HepG2 (cell line): ENCODE measurements at regions not wholly inside any gene's neighbourhood (a gene's known extent, or its start where the extent isn't known, plus 50 kb on each side); places are given as distances from the start of the nearest gene placed in this dataset.
"Not testable (repeated sequence)": the region's sequence is repeated elsewhere in the genome, so short reads cannot be mapped to it uniquely, and the experiment has no call there.

ENCODE experiments used
- ATAC-seq: fragments of 200-7000 bp; cut with Tn5 transposase; 3 replicates; pipeline ENCODE4 v1.9.1; 2020; ENCODE audit warnings: mild to moderate bottlenecking, moderate library complexity
- BruUV-seq: library from RNA; stranded (reverse); fragments of 400-500 nt; replicated peaks from 2 replicates; lab custom pipeline; 2021; lab: Mats Ljungman, UMichigan
- CTCF ChIA-PET: fragments of 300-600 bp; formaldehyde crosslinking; extraction: SDS; loops from one replicate; lab custom pipeline; 2021; ENCODE audit warnings: low total read pairs, inconsistent platforms, low intra/inter-chr PET ratio; lab: Yijun Ruan, JAX
- POLR2A ChIA-PET: fragments of 350-600 bp; sonication (Branson Sonifier 250); formaldehyde crosslinking; loops from one replicate; lab custom pipeline; 2020; ENCODE audit warnings: antibody characterized with exemption, inconsistent platforms; lab: Yijun Ruan, JAX
- DNase-seq: peaks from one replicate; pipeline ENCODE4 v3.0.0-alpha.2; 2015; ENCODE audit warnings: low spot score
- FAIRE-seq: peaks from 3 replicates; lab custom pipeline; 2011; peaks lifted over from hg19 to GRCh38; lab: Jason Lieb, UNC
- H2AFZ ChIP-seq: one replicate; pipeline ENCODE4 v1.6.1; 2011; ENCODE audit warnings: low read length, inconsistent platforms
- H3K27ac ChIP-seq: fragments of 300-600 bp; 3 replicates; pipeline ENCODE4 v1.8.0; 2011; ENCODE audit warnings: mixed run types, mild to moderate bottlenecking, mixed read lengths, low read length, inconsistent platforms; ENCODE audit not compliant: insufficient read depth; ENCODE audit errors: extremely low read length
- H3K27me3 ChIP-seq, 2 experiments: fragments of 200-600 bp in 1 of 2; 2 replicates in 1 of 2; 3 replicates in 1 of 2; pipeline versions ENCODE4 v1.6.0 to v1.8.0; 2011; ENCODE audit warnings: low read length in 2 of 2, mild to moderate bottlenecking in 2 of 2, moderate library complexity in 2 of 2, inconsistent platforms in 1 of 2; ENCODE audit not compliant: insufficient read depth in 2 of 2, control insufficient read depth in 1 of 2
- H3K36me3 ChIP-seq, 2 experiments: fragments of 200-600 bp in 1 of 2; replicated peaks in 1 of 2; 2 replicates in 1 of 2; 3 replicates in 1 of 2; pipeline versions ENCODE4 v1.5.1 to v1.8.0; 2011; ENCODE audit warnings: low read length in 2 of 2, inconsistent platforms in 1 of 2; ENCODE audit not compliant: insufficient read depth in 2 of 2, control insufficient read depth in 1 of 2
- H3K4me1 ChIP-seq: 2 replicates; pipeline ENCODE4 v1.5.1; 2012; ENCODE audit warnings: low read length, inconsistent platforms; ENCODE audit not compliant: insufficient read depth
- H3K4me2 ChIP-seq: 2 replicates; pipeline ENCODE4 v1.6.0; 2011; ENCODE audit warnings: low read depth, low read length, inconsistent platforms
- H3K4me3 ChIP-seq, 3 experiments: fragments of 200-600 bp in 1 of 3; sonication (generic), shearing (Covaris generic) in 1 of 3; replicated peaks in 1 of 3; 2 replicates each; pipeline ENCODE4 v1.5.1; 2011 to 2016; ENCODE audit warnings: low read length in 3 of 3, inconsistent platforms in 2 of 3, low read depth in 2 of 3, mild to moderate bottlenecking in 2 of 3, control low read depth in 1 of 3, mixed read lengths in 1 of 3; ENCODE audit not compliant: insufficient read depth in 1 of 3
- H3K79me2 ChIP-seq: one replicate; pipeline ENCODE4 v1.6.1; 2011; ENCODE audit warnings: low read length, inconsistent platforms; ENCODE audit not compliant: insufficient read depth
- H3K9ac ChIP-seq: 2 replicates; pipeline ENCODE4 v1.6.0; 2011; ENCODE audit warnings: mild to moderate bottlenecking, low read depth, low read length, inconsistent platforms; ENCODE audit not compliant: insufficient read depth
- H3K9me3 ChIP-seq: 2 replicates; pipeline ENCODE4 v1.5.1; 2012; ENCODE audit warnings: mild to moderate bottlenecking, low read length
- H4K20me1 ChIP-seq: 2 replicates; pipeline ENCODE4 v1.6.0; 2011; ENCODE audit warnings: inconsistent platforms, mild to moderate bottlenecking, low read length, moderate library complexity; ENCODE audit not compliant: insufficient read depth
- CEBPB ChIP-seq: IDR thresholded peaks from 2 replicates; pipeline ENCODE4 v1.6.1; 2011; ENCODE audit warnings: low read depth, low read length, improper control_type of control experiment, borderline replicate concordance
- KMT2A ChIP-seq: sonication (generic); formaldehyde crosslinking; IDR thresholded peaks from 2 replicates; pipeline ENCODE4 v1.4.0; 2020; ENCODE audit warnings: missing genetic modification reagents
- MATR3 ChIP-seq: sonication (generic); formaldehyde crosslinking; IDR thresholded peaks from 2 replicates; pipeline ENCODE4 v1.4.0; 2020; ENCODE audit warnings: missing genetic modification reagents
- PRDM4 ChIP-seq: sonication (generic); formaldehyde crosslinking; IDR thresholded peaks from 2 replicates; pipeline ENCODE4 v1.9.0; 2021; ENCODE audit warnings: missing genetic modification reagents, borderline replicate concordance
- SOX13 ChIP-seq, 3 experiments: fragments of 450-650 bp in 1 of 3; sonication (generic) in 1 of 3; formaldehyde crosslinking in 1 of 3; IDR thresholded peaks in 2 of 3; conservative IDR thresholded peaks in 1 of 3; 2 replicates each; pipeline versions ENCODE4 v1.5.0 to v1.6.1; 2016 to 2020; ENCODE audit warnings: antibody characterized with exemption in 1 of 3, mild to moderate bottlenecking in 1 of 3, missing compliant biosample characterization in 1 of 3, missing genetic modification reagents in 1 of 3, moderate library complexity in 1 of 3
- ZBTB37 ChIP-seq: sonication (generic); formaldehyde crosslinking; IDR thresholded peaks from 2 replicates; pipeline ENCODE4 v1.4.0; 2020; ENCODE audit warnings: mild to moderate bottlenecking, missing genetic modification reagents
- ZMAT3 ChIP-seq: sonication (generic); formaldehyde crosslinking; conservative IDR thresholded peaks from 2 replicates; pipeline ENCODE4 v1.7.0; 2021; ENCODE audit warnings: missing genetic modification reagents
- WGBS: methylation state at CpG from one replicate; pipeline ENCODE4 v1.1.6; 2017; ENCODE audit warnings: low lambda C conversion rate; 5-methylcytosine and 5-hydroxymethylcytosine counted together
- in situ Hi-C: cut with HindIII; loops from 2 replicates; pipeline ENCODE4 v1.10.0; 2017; ENCODE audit warnings: low pct_unique_long_range_greater_than_20kb; ENCODE audit not compliant: extremely low pct_ligation_motif_present
- intact Hi-C: fragments of 100-400 bp; cut with micrococcal nuclease; formaldehyde crosslinking; loops from one replicate; pipeline ENCODE4 v1.10.0; 2022; ENCODE audit not compliant: unreplicated experiment

- no peak for TF ChIP-seq ZBTB37 (CRISPR knock-in tag)
- TF ChIP-seq ZMAT3, result no peak
- no peak for TF ChIP-seq SOX13 (IDR thresholded peaks at IDR 0.05)
- no peak for TF ChIP-seq SOX13 (CRISPR knock-in tag; conservative IDR thresholded peaks at IDR 0.05 in 1 of 2, IDR thresholded peaks at IDR 0.05 in 1 of 2)
- no peak for TF ChIP-seq MATR3 (CRISPR knock-in tag)
- TF ChIP-seq, all 625 proteins: peak for 0
These were observed 375.6 kb upstream of the CCDC54 start (continued) for GRCh38 chr3:107001635-107002034.

- H3K36me3 ChIP-seq, H3K27ac ChIP-seq, H4K20me1 ChIP-seq, H3K4me1 ChIP-seq, ATAC-seq, BruUV-seq, DNase-seq, in situ Hi-C loops, H3K4me3 ChIP-seq, intact Hi-C loops, H3K27me3 ChIP-seq, H3K79me2 ChIP-seq, POLR2A ChIA-PET, H3K9ac ChIP-seq, CTCF ChIA-PET, H2AFZ ChIP-seq, FAIRE-seq, H3K4me2 ChIP-seq, H3K9me3 ChIP-seq: not testable (repeated sequence)
- 1% methylated on average over 4 of the region's 4 CpGs for WGBS
These were observed 371.9 kb upstream of the CCDC54 start for GRCh38 chr3:107005352-107005751.

GRCh38 chr3:107008213-107008612, 369.0 kb upstream of the CCDC54 start:
- no peak overlapping the region for H3K4me2 ChIP-seq
- TF ChIP-seq KMT2A (CRISPR knock-in tag) (no peak), CEBPB (no peak), PRDM4 (no peak)

More at GRCh38 chr3:107008213-107008612, 369.0 kb upstream of the CCDC54 start:
- CTCF ChIA-PET, result no interaction called here
- BruUV-seq, result no TSS peak
- no peak for DNase-seq
- H4K20me1 ChIP-seq, result no peaks in the 10 kb centered on the region
- no peaks in the 10 kb centered on the region for H3K79me2 ChIP-seq
- H3K27ac ChIP-seq, result no peak overlapping the region
- H3K4me1 ChIP-seq, result no peaks in the 10 kb centered on the region
- 19% methylated on average over 1 of the region's 1 CpG for WGBS
- ATAC-seq, result no peak
- in situ Hi-C loops (no loop called here), intact Hi-C loops (no loop called here)
- FAIRE-seq, result no peak
- POLR2A ChIA-PET, result no interaction called here
- H3K36me3 ChIP-seq, result no peaks in the 10 kb centered on the region
- H3K27me3 ChIP-seq, result no peaks in the 10 kb centered on the region
- H2AFZ ChIP-seq, result no peak overlapping the region
- no peaks in the 10 kb centered on the region for H3K9me3 ChIP-seq
- H3K4me3 ChIP-seq, result no peak overlapping the region
- H3K9ac ChIP-seq, result no peak overlapping the region
